NOMO-1 treated with DMSO at 0.1 percent for 48 hours (cell line): ENCODE measurements at regions not wholly inside any gene's neighbourhood (a gene's known extent, or its start where the extent isn't known, plus 50 kb on each side); places are given as distances from the start of the nearest gene placed in this dataset.

Experiments used
- DNase-seq: peaks from one replicate; lab custom pipeline; 2025; ENCODE audit not compliant: unreplicated experiment; lab: John Stamatoyannopoulos, UW

GRCh38 chr5:89117124-89117644, 234.2 kb upstream of the MEF2C start:
- DNase-seq = no peak

GRCh38 chr5:89110916-89111646, 228.1 kb upstream of the MEF2C start:
- DNase-seq = no peak

- DNase-seq = peak; percentile 54
Measured at GRCh38 chr5:89106480-89106879, 223.5 kb upstream of the MEF2C start.

DNA sequence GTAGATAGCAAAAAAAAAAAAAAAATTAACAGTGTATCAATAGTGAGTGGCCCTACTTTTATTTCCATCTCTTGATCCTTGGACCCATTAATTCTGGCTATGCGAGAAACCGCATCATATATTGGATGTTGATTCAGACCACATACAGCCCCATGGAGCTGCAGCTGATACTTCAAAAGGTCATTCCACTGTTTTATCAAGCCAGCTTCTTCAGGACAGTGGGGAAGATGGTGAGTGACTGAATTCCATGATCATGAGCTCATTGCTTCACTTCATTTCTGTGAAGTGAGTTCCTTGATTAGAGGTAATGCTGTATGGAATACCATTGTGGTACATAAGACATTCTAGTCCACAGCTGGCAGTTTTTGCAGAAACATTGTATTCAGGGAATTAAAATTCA, 222.9 kb upstream of the MEF2C start:
- no peak for DNase-seq

DNA sequence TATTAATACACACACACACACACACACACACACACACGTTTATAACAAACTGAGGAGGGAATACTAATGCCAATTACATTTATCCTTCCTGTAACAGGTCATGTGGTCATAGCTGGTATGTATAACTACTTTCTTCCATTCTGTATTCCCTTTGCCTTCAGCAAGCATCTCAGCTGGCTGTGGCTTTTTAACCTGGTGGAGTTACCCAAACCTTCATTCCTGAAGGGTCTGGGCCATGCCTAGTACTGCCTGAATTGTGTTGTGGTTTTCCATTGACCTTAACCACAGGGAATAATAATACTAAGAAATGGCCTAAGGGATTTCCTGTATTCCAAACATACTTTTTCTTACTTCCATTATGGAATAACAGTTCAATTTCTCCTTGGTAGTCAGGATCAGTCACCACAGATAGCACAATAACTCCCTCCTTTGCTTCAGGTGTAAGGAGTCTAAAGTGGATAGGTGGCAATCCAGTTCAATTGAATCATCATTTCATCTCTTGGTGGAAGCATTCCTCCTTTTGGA, 222.2 kb upstream of the MEF2C start:
- no peak for DNase-seq

- no peak for DNase-seq
Measured at GRCh38 chr5:89098199-89098756, 215.3 kb upstream of the MEF2C start.

GRCh38 chr5:89097103-89097502, 214.1 kb upstream of the MEF2C start:
- no peak for DNase-seq

GRCh38 chr5:89095341-89095740, 212.4 kb upstream of the MEF2C start:
- DNase-seq = no peak

DNA sequence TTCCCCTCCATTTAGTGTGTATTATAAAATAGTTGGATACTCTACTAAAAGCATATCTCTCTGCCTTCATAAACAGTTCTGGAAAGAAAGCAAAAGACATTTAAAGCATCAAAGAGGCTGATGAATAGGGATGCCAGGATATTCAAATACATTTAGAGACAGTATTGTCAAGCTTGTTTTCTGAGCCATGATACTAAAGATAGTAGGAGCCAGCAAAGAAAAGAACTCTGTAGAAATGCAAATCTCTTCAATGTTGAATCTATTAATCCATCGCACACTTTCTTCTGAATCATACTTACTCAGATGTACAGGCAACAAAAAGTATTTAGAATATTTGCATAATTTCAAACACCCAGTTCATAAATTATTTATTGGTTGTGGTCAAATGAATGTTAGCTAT, 207.1 kb upstream of the MEF2C start:
- DNase-seq = no peak

- DNase-seq = no peak
Measured at GRCh38 chr5:89087551-89088318, 204.8 kb upstream of the MEF2C start.

- no peak for DNase-seq
Measured at GRCh38 chr5:89087128-89087527, 204.1 kb upstream of the MEF2C start.

- DNase-seq = no peak
Measured at GRCh38 chr5:89086390-89087086, 203.6 kb upstream of the MEF2C start.

DNA sequence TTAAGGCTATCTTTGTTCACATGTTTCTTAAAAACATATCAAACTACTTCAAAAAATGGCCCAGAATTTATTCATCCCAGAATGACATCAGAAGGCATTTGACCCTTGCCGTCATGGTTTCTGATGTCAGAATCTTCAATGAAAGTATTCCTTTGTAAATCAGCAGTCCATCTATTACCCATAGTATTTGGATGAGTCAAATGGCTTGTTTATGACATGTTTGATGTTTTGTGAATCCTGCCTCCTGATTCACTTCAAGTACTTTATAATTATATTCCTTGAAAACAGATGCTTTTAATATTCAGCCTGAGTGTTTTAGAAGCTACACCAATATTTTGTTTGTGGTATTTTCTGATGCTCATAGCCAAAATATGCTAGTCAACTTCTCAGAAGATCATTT, 200.8 kb upstream of the MEF2C start:
- no peak for DNase-seq

DNA sequence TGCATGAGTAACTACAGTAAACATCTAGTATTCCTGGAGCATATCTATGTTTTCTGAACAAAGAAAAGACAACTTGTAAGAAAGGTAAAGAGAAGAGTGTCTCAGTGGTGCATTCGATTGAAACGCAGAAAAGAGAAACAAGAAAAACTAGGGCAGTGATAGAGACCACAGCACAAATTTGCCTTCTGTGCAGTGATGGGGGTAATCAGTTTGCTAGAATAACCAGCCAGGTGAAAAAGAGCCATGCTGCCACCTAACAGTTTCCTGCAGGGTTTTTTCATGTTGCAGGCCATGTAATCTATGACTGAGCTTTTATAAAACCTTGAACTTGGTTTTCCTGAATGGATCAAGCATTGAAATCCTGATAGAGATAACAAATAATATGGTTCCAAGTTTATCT, 198.4 kb upstream of the MEF2C start:
- no peak for DNase-seq

DNA sequence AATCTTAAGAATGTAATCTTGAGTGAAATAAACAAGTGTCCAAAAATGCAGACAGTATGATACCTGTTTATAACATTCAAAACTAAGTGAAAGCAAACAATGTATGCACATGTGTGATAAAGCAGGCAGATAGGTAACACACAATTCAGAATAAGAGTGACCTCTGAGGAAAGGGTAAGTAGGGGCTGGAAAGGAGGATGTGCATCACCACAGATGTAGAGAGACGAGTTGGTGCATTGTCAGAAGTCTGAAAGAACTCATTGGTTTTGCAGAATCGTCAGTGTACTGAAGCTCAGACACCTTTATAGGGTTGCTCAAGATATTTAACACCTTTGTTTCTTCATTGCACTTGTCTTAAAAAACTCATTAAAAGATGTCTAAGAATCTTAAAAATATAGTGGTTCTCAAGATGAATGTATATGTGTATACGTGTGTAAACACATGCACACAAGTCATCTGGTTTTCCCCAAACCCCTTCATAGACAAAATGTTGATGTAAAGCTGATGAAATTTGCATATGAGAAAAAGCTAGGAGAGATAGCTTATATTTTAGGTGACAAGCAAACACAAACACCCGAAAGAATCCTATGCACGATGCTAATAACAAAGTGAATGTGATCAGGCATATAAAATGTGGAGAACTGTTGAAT, 197.6 kb upstream of the MEF2C start:
- DNase-seq = no peak

GRCh38 chr5:89072842-89073672, 190.1 kb upstream of the MEF2C start:
- no peak for DNase-seq

GRCh38 chr5:89071941-89072331, 189.0 kb upstream of the MEF2C start:
- DNase-seq = no peak

DNA sequence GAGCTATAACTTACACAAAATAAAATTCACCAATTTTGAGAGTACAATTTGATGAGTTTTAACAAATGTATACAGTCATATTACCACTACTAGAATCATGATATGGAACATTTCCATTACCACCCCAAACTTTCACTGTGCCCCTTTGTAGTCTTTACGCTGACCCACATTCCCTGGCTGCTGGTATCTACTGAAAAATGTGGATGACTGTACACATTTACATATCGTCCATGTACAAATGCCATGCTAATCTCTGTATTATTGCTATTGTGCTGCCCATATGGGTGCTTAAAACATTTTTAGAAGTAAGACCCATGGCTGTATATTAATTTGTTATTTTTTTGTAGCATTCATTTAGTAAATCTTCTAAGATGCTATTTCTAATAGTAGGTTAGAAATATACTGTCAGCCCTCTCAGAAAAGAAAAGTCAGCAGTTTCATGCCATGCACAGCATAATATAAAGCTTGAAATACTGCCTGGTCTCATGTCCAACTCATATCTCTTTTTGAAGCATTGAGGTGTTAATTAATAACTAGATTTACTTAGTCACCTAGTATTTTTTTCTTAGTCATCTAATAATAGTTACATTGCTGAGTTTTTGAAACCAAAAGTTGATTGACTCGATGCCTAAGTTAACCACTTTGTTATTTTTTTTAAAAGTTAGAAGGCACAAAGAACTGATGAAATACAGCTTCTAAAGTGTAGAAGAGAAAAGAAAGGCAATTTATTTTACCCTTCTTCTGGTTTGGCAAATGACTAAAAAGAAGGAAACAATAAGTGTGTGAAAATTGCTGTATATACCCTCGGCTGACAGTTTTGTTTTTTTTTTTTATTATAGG, 188.3 kb upstream of the MEF2C start:
- no peak for DNase-seq

DNA sequence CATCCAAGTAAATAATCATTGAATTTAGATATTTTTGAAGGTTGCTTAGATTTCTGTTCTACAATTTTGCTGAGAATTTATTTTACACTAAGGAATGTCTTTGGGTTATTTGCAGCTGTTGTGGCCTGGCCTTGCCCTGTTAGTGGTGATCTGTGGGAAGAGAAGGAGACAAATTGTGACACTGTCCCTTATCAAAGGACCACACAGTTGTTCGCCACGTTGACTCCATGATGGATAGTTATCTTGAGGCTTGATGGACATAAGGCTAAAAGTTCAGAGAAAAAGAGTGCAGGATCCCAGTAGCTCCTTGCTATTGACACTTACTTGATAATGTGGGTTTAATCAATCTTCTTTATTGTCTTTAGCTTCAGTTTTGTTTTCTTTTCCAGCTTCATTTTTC, 186.6 kb upstream of the MEF2C start:
- no peak for DNase-seq
